OCI-LY7 (cell line): ENCODE measurements at regions not wholly inside any gene's neighbourhood (a gene's known extent, or its start where the extent isn't known, plus 50 kb on each side); places are given as distances from the start of the nearest gene placed in this dataset.

Experiments used
- BruUV-seq: library from RNA; stranded (reverse); fragments of 400-500 nt; replicated peaks from 2 replicates; lab custom pipeline; 2021; lab: Mats Ljungman, UMichigan
- CTCF ChIA-PET: fragments of 300-600 bp; sonication (Branson Sonifier 250); formaldehyde crosslinking; loops from one replicate; lab custom pipeline; 2022; ENCODE audit warnings: antibody characterized with exemption; ENCODE audit not compliant: unreplicated experiment; lab: Charles Lee
- POLR2A ChIA-PET: fragments of 300-600 bp; sonication (Branson Sonifier 250); formaldehyde crosslinking; loops from one replicate; lab custom pipeline; 2022; ENCODE audit warnings: antibody characterized with exemption; lab: Charles Lee
- DNase-seq: peaks from one replicate; pipeline ENCODE4 v3.0.0-alpha.2; 2015; ENCODE audit warnings: low spot score
- H2AFZ ChIP-seq: fragments of 200-600 bp; sonication (generic), shearing (Covaris generic); 2 replicates; pipeline ENCODE4 v1.6.1; 2014; ENCODE audit warnings: mild to moderate bottlenecking, antibody characterized with exemption, low read length, moderate library complexity
- H3K27ac ChIP-seq: fragments of 200-600 bp; sonication (generic); 2 replicates; pipeline ENCODE4 v1.5.1; 2014; ENCODE audit warnings: mixed run types, low read depth, mild to moderate bottlenecking, moderate library complexity, low read length, inconsistent platforms; ENCODE audit not compliant: poor library complexity, severe bottlenecking
- H3K36me3 ChIP-seq: fragments of 200-600 bp; sonication (generic); 2 replicates; pipeline ENCODE4 v1.6.1; 2014; ENCODE audit warnings: mild to moderate bottlenecking, antibody characterized with exemption, low read length, moderate library complexity, mixed read lengths; ENCODE audit not compliant: insufficient read depth
- H3K4me1 ChIP-seq: fragments of 200-600 bp; sonication (generic); 2 replicates; pipeline ENCODE4 v1.5.1; 2014; ENCODE audit warnings: mild to moderate bottlenecking, low read length; ENCODE audit not compliant: insufficient read depth, poor library complexity, severe bottlenecking
- H3K4me2 ChIP-seq: fragments of 200-600 bp; sonication (generic); 2 replicates; pipeline ENCODE4 v1.6.1; 2014; ENCODE audit warnings: mild to moderate bottlenecking, low read length
- H3K4me3 ChIP-seq: fragments of 200-600 bp; sonication (generic); 2 replicates; pipeline ENCODE4 v1.5.1; 2014; ENCODE audit warnings: mild to moderate bottlenecking, low read depth, low read length; ENCODE audit not compliant: poor library complexity, severe bottlenecking
- H3K79me2 ChIP-seq: fragments of 200-600 bp; sonication (generic); 2 replicates; pipeline ENCODE4 v1.6.1; 2016; ENCODE audit warnings: low read depth, mild to moderate bottlenecking, low read length, moderate library complexity, mixed read lengths; ENCODE audit not compliant: insufficient read depth
- H3K9me2 ChIP-seq: fragments of 200-600 bp; sonication (generic); 2 replicates; pipeline ENCODE4 v1.6.1; 2016; ENCODE audit warnings: mild to moderate bottlenecking, low read length, mixed read lengths; ENCODE audit not compliant: insufficient read depth
- H3K9me3 ChIP-seq: fragments of 200-600 bp; sonication (generic); 2 replicates; pipeline ENCODE4 v1.6.1; 2014; ENCODE audit warnings: mild to moderate bottlenecking, mixed run types, low read length, mixed read lengths
- H4K20me1 ChIP-seq: fragments of 200-600 bp; sonication (generic); 2 replicates; pipeline ENCODE4 v1.6.1; 2014; ENCODE audit warnings: mild to moderate bottlenecking, antibody characterized with exemption, low read length, moderate library complexity, mixed read lengths; ENCODE audit not compliant: insufficient read depth
- EZH2phosphoT487 ChIP-seq: fragments of 200-600 bp; sonication (generic); IDR thresholded peaks from 2 replicates; pipeline ENCODE4 v1.6.1; 2018; ENCODE audit warnings: low read depth, borderline replicate concordance, mild to moderate bottlenecking, mixed run types, antibody characterized with exemption, low read length, moderate library complexity, mixed read lengths
- intact Hi-C: fragments of 100-400 bp; cut with micrococcal nuclease; formaldehyde crosslinking; loops from one replicate; pipeline ENCODE4 v1.10.0; 2022; ENCODE audit not compliant: unreplicated experiment
- TF ChIP-seq, protein P1 (sequence below): fragments of 200-600 bp; sonication (generic); conservative IDR thresholded peaks from 2 replicates; pipeline ENCODE4 v1.5.1; 2014; ENCODE audit warnings: mild to moderate bottlenecking, antibody characterized with exemption, low read length, moderate library complexity, mixed read lengths

DNA sequence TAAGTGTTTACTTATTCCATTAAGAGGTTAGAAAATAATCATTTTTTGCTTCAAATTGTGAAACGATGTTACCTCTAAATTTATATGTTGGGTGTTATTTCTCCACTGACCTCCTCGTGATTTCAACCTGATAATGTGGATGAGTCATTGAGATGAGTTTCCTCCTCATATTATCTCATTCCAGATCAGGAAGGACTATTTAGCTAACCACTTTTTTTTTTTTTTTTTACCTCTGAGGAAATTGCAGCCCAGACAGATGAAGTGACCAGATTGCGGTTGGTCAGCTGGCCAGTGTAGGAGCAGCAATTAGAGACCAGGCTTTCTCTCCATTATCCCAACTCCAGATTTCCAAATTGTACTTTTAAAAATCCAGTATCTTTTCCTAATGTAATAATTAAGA, 248.7 kb downstream of the FZD1 start:
- no peak for DNase-seq
- intact Hi-C loops, result no loop called here
- ChIA-PET POLR2A (no interaction called here), CTCF (no interaction called here)
- no peaks in the 10 kb centered on the region for H3K36me3 ChIP-seq
- H3K4me3 ChIP-seq, result no peak overlapping the region
- H3K79me2 ChIP-seq, result no peaks in the 10 kb centered on the region
- no peak overlapping the region for H2AFZ ChIP-seq
- H3K9me3 ChIP-seq, result no peaks in the 10 kb centered on the region
- H3K9me2 ChIP-seq, result no peaks in the 10 kb centered on the region
- H4K20me1 ChIP-seq, result no peaks in the 10 kb centered on the region
- TF ChIP-seq, protein P1, sequence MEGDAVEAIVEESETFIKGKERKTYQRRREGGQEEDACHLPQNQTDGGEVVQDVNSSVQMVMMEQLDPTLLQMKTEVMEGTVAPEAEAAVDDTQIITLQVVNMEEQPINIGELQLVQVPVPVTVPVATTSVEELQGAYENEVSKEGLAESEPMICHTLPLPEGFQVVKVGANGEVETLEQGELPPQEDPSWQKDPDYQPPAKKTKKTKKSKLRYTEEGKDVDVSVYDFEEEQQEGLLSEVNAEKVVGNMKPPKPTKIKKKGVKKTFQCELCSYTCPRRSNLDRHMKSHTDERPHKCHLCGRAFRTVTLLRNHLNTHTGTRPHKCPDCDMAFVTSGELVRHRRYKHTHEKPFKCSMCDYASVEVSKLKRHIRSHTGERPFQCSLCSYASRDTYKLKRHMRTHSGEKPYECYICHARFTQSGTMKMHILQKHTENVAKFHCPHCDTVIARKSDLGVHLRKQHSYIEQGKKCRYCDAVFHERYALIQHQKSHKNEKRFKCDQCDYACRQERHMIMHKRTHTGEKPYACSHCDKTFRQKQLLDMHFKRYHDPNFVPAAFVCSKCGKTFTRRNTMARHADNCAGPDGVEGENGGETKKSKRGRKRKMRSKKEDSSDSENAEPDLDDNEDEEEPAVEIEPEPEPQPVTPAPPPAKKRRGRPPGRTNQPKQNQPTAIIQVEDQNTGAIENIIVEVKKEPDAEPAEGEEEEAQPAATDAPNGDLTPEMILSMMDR, result no peak
- TF ChIP-seq EZH2phosphoT487, result no peak
- no TSS peak for BruUV-seq
- no peak overlapping the region for H3K4me2 ChIP-seq
- H3K4me1 ChIP-seq, result no peaks in the 10 kb centered on the region
- no peak overlapping the region for H3K27ac ChIP-seq

DNA sequence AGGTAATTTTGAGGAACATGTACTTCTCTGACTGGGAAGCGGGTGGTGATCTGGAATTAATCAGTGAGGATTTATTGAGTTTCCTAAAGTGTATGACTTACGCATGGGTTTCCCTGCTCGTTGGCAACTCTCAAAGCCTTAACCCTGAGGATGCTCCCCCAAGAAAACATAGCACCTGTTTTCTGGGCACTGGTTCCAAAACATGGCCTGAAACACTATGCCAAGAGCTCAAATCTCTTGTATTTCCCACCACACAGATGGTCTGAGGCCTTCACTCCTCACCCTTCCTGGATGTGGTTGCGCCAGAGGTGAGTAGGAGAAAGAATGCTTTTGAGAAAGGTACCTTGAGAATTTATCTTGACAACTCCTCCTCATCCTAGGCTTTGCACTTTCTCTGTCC, 250.4 kb downstream of the FZD1 start:
- no TSS peak for BruUV-seq
- H3K36me3 ChIP-seq, result no peaks in the 10 kb centered on the region
- CTCF ChIA-PET, result no interaction called here
- H3K27ac ChIP-seq, result no peak overlapping the region
- no peak overlapping the region for H2AFZ ChIP-seq
- intact Hi-C loops, result no loop called here
- no peak overlapping the region for H3K4me2 ChIP-seq
- no peaks in the 10 kb centered on the region for H3K9me2 ChIP-seq
- POLR2A ChIA-PET, result no interaction called here
- H3K79me2 ChIP-seq, result no peaks in the 10 kb centered on the region
- H3K4me3 ChIP-seq, result no peak overlapping the region
- H3K9me3 ChIP-seq, result no peaks in the 10 kb centered on the region
- H4K20me1 ChIP-seq, result no peaks in the 10 kb centered on the region
- no peaks in the 10 kb centered on the region for H3K4me1 ChIP-seq
- no peak for DNase-seq
- no peak for TF ChIP-seq EZH2phosphoT487
- TF ChIP-seq, protein P1, result no peak

DNA sequence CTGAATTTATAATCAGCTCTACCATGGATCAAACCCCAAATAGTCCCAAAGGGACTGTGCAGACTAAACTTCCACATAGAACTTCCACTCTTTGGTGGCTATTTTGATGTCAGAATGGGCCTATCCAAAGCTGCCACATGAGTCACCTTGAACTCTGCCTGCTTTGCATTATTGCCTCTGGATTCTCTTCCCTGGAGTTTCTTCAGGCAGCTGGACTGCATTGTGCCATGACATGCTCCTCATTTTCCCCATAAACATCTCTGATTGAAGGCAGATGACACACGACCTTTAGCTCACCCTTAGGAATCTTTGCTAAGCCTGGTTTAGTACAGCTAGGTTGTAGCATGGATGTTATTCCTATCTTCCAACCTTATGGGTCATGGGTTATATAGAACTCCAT, 251.7 kb downstream of the FZD1 start:
- no peak for TF ChIP-seq EZH2phosphoT487
- TF ChIP-seq, protein P1, result no peak
- no peak for DNase-seq
- Histone ChIP-seq H3K4me1 (no peaks in the 10 kb centered on the region), H3K36me3 (no peaks in the 10 kb centered on the region), H3K9me3 (no peaks in the 10 kb centered on the region), H4K20me1 (no peaks in the 10 kb centered on the region), H3K27ac (no peak overlapping the region), H3K4me3 (no peak overlapping the region), H3K4me2 (no peak overlapping the region), H2AFZ (no peak overlapping the region), H3K79me2 (no peaks in the 10 kb centered on the region), H3K9me2 (no peaks in the 10 kb centered on the region)
- BruUV-seq, result no TSS peak
- ChIA-PET POLR2A (no interaction called here), CTCF (no interaction called here)
- intact Hi-C loops, result no loop called here
